GM19023 (cell line): ENCODE measurements at regions not wholly inside any gene's neighbourhood (a gene's known extent, or its start where the extent isn't known, plus 50 kb on each side); places are given as distances from the start of the nearest gene placed in this dataset.

ENCODE experiments used
- ATAC-seq: cut with Tn5 transposase; IDR thresholded peaks from one replicate; pipeline ENCODE4 v1.9.1; 2021; ENCODE audit warnings: mild to moderate bottlenecking, moderate library complexity; ENCODE audit not compliant: unreplicated experiment

GRCh38 chr18:46343456-46343855 is 239.3 kb downstream of the HAUS1 start:
- no peak for ATAC-seq

GRCh38 chr18:46343931-46344372 is 239.8 kb downstream of the HAUS1 start:
- peak; percentile 83 for ATAC-seq

DNA sequence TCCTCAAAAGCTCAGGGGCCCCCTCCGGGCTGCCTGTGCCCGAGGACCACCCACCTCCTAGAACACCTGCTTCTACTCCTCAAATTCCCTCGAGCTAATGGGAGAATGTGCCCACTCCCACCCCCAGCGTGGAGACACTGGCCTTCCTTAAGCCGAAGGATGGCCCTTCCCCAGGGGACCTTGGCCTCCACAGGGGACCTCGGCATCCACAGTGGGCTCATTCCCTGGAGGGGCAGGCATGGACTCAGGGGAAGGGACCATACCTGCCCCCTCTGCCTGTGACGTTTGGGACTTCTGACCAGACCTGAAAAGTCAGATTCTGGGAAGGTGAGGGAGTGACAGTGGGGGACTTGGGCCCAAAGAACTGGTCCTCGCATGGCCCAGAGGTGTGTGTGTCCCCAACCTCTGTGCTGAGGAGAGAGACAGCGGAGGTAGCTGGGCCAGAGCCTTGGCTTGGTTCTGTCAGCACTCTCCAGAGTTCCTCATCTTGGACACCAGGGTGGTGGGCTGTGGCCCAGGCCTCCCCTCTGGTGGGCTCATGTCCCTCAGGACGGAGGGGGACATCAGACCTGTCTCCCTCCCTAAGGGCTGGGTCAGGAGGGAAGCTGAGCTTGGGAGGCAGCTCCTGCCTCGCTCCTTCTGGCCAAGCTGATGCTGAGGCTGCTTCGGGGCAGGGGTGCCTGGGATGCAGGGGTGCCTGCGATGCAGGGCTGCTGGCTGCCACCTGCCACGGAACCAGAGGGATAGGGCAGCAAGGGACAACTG is 240.4 kb downstream of the HAUS1 start:
- ATAC-seq, result no peak

DNA sequence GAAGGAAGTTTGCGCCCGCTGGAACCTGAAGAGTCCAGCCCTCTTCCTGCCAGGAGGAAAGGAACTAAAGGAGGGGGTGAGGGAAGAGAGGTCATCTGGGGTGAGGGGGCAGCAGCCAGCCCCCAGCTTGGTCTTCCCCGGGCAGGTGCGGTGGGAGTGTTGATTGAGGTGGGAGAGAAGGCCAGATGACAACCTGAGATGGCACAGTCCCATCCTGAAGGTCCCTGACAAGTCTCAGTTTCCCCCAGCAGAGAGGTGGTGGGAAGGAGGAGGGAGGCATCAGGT is 240.9 kb downstream of the HAUS1 start:
- ATAC-seq, result no peak

GRCh38 chr18:46346213-46346612 is 242.0 kb downstream of the HAUS1 start:
- ATAC-seq, result no peak

DNA sequence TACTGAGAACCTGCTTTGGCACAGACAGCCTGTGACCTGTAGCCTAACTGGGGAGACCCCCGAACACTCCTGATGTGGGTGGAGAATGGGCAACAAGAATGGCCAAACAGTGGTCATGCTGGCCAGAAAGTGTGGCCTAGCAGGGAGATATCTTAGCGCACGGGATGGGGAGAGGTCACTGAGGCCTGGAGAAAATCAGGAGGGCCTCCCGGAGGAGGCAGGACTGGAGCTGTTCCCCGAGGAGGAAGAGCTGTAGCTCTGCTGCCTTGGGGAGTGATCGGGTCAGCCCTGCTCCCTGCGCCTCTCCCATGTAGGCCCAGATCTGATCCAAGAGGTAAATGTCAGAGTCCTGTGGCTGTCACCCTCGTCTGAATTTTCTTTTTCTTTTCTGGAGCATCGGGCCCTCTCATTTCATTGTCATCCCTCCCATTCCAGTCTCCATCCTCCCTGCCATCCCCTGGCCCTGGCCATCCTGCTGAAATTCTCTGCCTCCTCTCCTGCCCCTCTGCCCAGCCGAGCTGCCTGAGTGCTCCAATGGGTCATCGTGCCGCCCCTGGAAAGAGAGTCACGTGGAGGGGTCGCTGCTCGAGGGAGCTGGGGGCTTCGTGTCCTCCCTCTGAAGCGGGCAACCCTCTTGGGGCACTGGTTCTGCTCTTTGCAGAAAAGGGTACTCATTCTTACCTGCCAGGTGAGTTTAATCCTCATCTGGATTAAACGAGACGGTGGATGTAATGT is 242.9 kb downstream of the HAUS1 start:
- ATAC-seq, result no peak

- no peak for ATAC-seq
These were observed 246.5 kb downstream of the HAUS1 start for GRCh38 chr18:46350598-46351159.

DNA sequence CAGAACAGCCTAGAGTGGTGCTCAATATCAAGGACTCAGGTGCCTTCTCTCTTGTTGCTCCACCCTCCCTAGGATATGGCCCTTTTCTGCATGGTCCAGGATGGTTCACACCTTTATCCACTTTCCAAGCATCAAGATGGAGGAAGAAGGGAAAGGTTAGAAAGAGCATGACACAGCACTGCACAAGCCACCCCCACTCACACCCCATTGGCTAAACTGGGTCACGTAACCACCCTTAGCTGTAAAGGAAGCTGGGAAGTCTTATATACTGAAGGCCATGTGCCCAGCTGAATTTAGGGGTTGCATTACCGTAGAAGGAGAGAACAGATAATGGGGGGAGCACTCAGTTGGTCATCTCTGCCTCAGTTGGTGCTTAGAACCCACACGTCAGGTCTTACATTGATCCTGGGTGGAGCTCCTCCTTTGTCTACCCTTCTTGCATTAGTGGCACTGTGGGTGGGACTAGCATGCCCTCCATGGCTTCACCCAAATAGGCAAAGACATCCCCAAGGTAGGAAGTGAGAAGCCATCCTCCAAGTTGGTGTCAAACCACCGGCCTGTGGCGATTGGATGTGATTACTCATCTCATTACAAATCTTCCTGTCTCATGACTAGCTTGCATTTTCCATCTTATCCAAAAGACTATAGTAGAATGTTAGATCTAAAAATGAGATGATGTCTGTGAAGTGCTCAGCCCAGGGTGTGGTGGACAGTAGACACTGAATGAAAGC is 248.5 kb downstream of the HAUS1 start:
- no peak for ATAC-seq

DNA sequence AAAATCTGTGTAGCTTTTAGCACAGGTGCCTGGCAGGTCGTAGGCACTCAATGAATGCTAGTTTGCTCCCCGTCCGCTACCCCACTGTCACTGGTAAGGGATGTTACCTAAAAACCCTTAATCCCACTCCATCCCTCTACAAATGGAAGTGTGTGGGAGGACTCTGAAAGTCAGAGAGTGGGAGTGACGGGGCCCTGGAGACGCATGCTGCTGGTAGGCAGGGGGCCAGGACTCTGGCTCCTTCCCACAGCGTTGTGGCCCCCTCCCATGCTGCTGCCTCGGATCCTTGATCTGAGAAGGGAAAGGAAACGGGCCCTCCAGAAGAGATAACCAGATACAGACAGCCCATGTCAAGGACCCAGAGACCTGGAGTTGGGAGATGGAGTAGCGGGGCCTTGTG is 249.3 kb downstream of the HAUS1 start:
- ATAC-seq, result no peak

DNA sequence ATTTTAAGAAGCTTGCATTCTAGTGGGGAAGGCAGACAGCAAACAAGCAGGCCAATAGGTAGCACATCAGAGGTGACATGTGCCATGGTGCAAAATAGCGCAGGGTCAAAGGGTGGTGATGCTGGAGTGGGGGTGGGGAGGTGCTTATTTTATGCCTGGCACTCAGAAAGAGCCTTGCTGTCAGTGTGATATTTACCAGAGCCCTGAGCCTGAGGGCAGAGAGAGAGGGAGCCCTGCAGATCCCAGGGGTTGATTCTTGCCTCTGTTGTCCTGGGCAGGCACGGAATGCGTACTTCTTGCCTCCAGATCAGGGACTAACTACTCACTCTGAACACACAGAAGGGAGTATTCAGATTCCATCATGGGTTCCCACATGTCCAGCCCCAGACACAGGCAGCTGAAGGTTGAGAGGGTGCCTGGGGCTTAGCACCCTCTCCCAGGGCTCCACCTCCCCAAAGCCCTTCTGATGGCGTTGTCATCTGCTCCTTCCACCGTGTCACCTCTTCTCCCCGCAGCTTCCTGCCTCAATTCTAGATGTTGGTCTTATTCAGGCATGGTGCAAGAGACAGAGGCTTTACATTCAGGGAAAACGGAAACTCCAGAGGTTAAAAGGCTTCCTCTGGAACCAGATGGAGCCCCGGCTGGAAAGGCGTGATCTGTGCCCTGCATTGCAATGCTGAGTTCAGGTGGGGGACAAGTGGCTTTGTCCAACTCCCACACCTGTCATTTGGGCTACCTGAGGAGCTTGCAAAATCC is 252.3 kb downstream of the HAUS1 start:
- ATAC-seq, result no peak

DNA sequence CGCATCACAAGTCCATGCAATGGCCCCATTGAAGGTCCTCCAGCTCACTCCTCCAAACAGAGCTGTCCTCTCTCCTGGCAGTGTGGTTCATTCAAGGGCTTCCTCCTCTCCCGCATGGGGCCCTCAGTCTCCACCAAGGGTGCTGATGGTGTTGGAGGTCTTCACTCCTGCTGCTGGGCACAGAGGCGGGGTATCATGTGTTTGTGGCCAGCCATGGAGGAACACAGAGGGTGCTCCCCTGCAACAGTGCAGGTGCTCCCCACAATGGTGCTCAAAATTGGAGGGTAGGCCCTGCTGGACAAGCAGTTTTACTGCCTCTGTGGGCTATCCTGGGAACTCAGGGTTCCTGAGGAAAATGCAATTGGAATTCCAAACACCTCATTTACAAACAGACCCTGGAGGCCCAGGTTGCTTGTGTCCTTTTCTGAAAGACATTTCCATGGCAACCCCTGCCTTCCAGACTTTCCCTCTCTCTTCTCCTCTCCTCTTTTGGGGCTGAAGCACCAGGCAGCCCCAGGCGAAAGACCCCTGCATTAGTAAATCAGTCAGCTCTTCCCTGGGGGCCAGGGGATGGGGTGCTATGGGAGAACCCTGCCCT is 256.0 kb downstream of the HAUS1 start:
- no peak for ATAC-seq

- ATAC-seq, result no peak
These were observed 256.7 kb downstream of the HAUS1 start for GRCh38 chr18:46360866-46361265.

DNA sequence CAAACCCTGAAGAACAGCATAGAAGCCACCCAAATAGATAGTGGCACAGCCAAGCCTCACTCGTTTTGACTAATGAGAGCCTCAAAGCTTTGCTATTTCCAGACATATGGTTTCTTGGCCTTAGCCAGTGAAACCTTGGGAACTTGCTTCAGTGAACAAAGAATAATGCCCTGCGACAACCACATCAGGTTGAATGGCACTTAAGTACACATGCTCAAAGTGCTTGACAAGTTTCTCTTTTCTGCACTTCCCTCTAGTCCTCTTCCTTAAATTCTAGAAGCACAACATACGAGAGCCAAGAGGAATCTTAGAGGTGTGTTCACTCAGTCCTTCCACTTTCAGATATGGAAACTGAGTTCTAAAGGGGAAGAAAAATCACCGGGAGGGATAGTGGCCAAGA is 258.3 kb downstream of the HAUS1 start:
- ATAC-seq, result no peak

GRCh38 chr18:46364048-46364447 is 259.9 kb downstream of the HAUS1 start:
- no peak for ATAC-seq

GRCh38 chr18:46366201-46366600 is 262.0 kb downstream of the HAUS1 start:
- ATAC-seq, result no peak

DNA sequence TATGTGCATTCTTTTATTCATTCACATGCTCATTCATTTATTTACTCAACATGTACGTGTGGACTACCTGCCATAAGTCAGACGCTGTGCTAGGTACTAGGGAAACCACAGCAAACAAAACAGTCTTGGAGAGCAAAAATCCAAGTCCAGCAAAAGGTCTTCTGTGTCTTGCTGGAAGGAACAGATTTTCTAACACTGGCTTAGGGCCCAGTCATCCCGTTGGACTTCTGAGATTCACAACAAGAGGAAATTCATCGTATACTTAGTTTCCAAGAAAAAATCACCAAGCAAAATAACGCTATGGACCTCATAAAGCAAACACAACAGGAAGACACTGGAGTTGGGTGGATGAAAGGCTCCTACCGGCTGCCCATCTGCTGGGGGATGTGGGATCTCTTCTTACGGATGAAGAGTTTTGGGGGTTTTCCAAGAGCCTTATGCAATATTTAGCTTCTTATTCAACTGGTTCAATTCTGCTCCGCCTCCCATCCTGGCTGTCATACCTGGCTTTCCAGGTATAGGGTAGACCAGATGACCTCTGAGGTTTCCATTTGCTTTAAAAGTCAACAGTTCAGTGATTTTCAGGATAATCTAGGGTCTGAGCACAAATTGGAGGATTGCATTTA is 262.7 kb downstream of the HAUS1 start:
- ATAC-seq, result no peak

- no peak for ATAC-seq
These were observed 265.1 kb downstream of the HAUS1 start for GRCh38 chr18:46369323-46369722.

- no peak for ATAC-seq
These were observed 266.7 kb downstream of the HAUS1 start for GRCh38 chr18:46370898-46371297.

GRCh38 chr18:46372670-46373069 is 268.5 kb downstream of the HAUS1 start:
- ATAC-seq, result no peak

DNA sequence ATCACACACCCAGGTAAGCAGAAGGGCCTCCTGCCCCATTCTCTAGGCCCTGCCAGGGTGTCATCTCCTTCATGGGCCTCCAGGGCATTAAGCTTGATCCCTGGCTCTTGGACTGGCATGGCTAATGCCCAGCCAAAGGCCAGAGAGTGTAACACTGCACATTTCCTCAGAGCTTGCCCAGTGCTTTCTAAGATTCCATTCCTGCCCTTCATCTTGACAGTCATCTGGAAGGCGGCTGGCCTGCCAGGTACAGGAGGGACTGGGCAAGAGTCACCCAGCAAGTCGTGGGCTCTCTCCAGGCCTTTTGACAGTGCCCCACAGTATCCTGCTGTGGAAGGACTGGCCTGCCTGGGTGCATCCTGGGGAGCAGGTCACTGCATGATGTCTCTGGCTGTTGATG is 268.9 kb downstream of the HAUS1 start:
- ATAC-seq, result no peak
